Fibroblast of lung (primary cell): ENCODE measurements at regions not wholly inside any gene's neighbourhood (a gene's known extent, or its start where the extent isn't known, plus 50 kb on each side); places are given as distances from the start of the nearest gene placed in this dataset.

ENCODE experiments used
- DNase-seq, 2 donors: peaks; one replicate each; pipeline versions ENCODE4 v3.0.0 to v3.0.0-alpha.2; 2010; ENCODE audit warnings: low read depth in 2 of 2
- H2AFZ ChIP-seq: 2 replicates; pipeline ENCODE4 v1.5.1; 2012; ENCODE audit warnings: low read length, control low read depth, inconsistent platforms
- H3K27ac ChIP-seq: 2 replicates; pipeline ENCODE4 v1.5.1; 2011; ENCODE audit warnings: low read length, control low read depth; ENCODE audit not compliant: insufficient read depth
- H3K27me3 ChIP-seq: 2 replicates; pipeline ENCODE4 v1.5.1; 2011; ENCODE audit warnings: mild to moderate bottlenecking, low read length; ENCODE audit not compliant: control insufficient read depth, insufficient read depth
- H3K36me3 ChIP-seq: 2 replicates; pipeline ENCODE4 v1.5.1; 2011; ENCODE audit warnings: low read length; ENCODE audit not compliant: control insufficient read depth, insufficient read depth
- H3K4me1 ChIP-seq: 2 replicates; pipeline ENCODE4 v1.5.1; 2011; ENCODE audit warnings: low read length; ENCODE audit not compliant: control insufficient read depth, insufficient read depth; ENCODE audit errors: extremely low read depth
- H3K4me2 ChIP-seq: 2 replicates; pipeline ENCODE4 v1.5.1; 2011; ENCODE audit warnings: low read length, control low read depth; ENCODE audit not compliant: insufficient read depth; ENCODE audit errors: extremely low read depth
- H3K4me3 ChIP-seq, 4 experiments: fragments of 200-600 bp in 1 of 4; sonication (generic) in 1 of 4; replicated peaks in 1 of 4; 2 replicates each; pipeline ENCODE4 v1.5.1; 2011 to 2016; ENCODE audit warnings: low read length in 4 of 4, low read depth in 3 of 4, mild to moderate bottlenecking in 3 of 4, control low read depth in 2 of 4, inconsistent platforms in 1 of 4, mixed read lengths in 1 of 4; ENCODE audit not compliant: insufficient read depth in 1 of 4; ENCODE audit errors: control extremely low read depth in 1 of 4
- H3K79me2 ChIP-seq: 2 replicates; pipeline ENCODE4 v1.5.1; 2012; ENCODE audit warnings: mild to moderate bottlenecking, low read length, inconsistent platforms; ENCODE audit not compliant: control insufficient read depth, insufficient read depth
- H3K9ac ChIP-seq: 2 replicates; pipeline ENCODE4 v1.5.1; 2011; ENCODE audit warnings: mild to moderate bottlenecking, low read length, control low read depth; ENCODE audit not compliant: insufficient read depth
- H3K9me3 ChIP-seq: 2 replicates; pipeline ENCODE4 v1.5.1; 2012; ENCODE audit warnings: low read depth, low read length; ENCODE audit not compliant: control insufficient read depth, insufficient read depth
- H4K20me1 ChIP-seq: 2 replicates; pipeline ENCODE4 v1.5.1; 2011; ENCODE audit warnings: low read length; ENCODE audit not compliant: control insufficient read depth, insufficient read depth; ENCODE audit errors: extremely low read depth
- CTCF ChIP-seq, 2 donors: IDR thresholded peaks in 1 of 2; conservative IDR thresholded peaks in 1 of 2; 1 replicate in 1 of 2; 2 replicates in 1 of 2; pipeline ENCODE4 v1.5.1; 2011 to 2012; ENCODE audit warnings: low read length in 2 of 2, control low read depth in 1 of 2, inconsistent platforms in 1 of 2, low read depth in 1 of 2, mild to moderate bottlenecking in 1 of 2
- EZH2 ChIP-seq: IDR thresholded peaks from 2 replicates; pipeline ENCODE4 v1.5.1; 2012; ENCODE audit warnings: low read length, control low read depth, mild to moderate bottlenecking; ENCODE audit errors: missing control alignments

DNA sequence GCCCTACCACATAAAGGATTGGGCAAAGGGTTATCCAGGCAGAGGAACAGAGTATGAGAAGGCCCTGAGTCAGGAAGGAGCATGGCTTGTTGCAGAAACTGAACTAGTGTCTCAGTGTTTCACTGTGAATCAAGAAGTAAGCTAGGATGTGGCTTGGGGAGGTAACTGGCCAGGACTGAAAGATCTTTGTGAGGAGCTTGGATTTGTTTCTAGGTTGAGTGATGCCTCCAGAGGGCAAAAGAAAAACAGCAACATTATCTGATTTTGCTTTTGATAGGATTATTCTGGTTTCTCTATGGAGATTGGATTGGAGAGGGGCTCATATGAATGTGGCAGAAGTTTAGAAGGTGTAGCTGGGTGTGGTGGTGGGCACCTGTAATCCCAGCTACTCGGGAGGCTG is 137.9 kb upstream of the HDAC9 start:
- no peaks in the 10 kb centered on the region for H3K9me3 ChIP-seq
- no peak overlapping the region for H3K4me2 ChIP-seq
- H4K20me1 ChIP-seq, result no peaks in the 10 kb centered on the region
- H3K4me3 ChIP-seq, result no peak overlapping the region
- H3K79me2 ChIP-seq, result no peaks in the 10 kb centered on the region
- no peaks in the 10 kb centered on the region for H3K27me3 ChIP-seq
- DNase-seq, result peak in 1 of 2 donors; percentile 1
- H2AFZ ChIP-seq, result peak overlapping the region; percentile 4
- no peaks in the 10 kb centered on the region for H3K4me1 ChIP-seq
- no peak overlapping the region for H3K9ac ChIP-seq
- no peak for TF ChIP-seq EZH2
- TF ChIP-seq CTCF (conservative IDR thresholded peaks at IDR 0.05 in 1 of 2, IDR thresholded peaks at IDR 0.05 in 1 of 2; ENCODE audit: low read depth in 1 of 2, low read length in 2 of 2), result peak; percentile 8 to 31
- no peaks in the 10 kb centered on the region for H3K36me3 ChIP-seq
- no peak overlapping the region for H3K27ac ChIP-seq

GRCh38 chr7:18361756-18362155 is 133.8 kb upstream of the HDAC9 start:
- Histone ChIP-seq H3K36me3 (no peaks in the 10 kb centered on the region), H3K4me1 (no peaks in the 10 kb centered on the region), H3K27ac (no peak overlapping the region), H3K79me2 (no peaks in the 10 kb centered on the region), H3K27me3 (no peaks in the 10 kb centered on the region), H3K9me3 (no peaks in the 10 kb centered on the region), H3K4me3 (no peak overlapping the region), H2AFZ (no peak overlapping the region), H3K4me2 (no peak overlapping the region), H4K20me1 (no peaks in the 10 kb centered on the region), H3K9ac (no peak overlapping the region)
- peak; percentile 37 to 45 for DNase-seq
- TF ChIP-seq EZH2 (no peak), CTCF (conservative IDR thresholded peaks at IDR 0.05 in 1 of 2, IDR thresholded peaks at IDR 0.05 in 1 of 2; ENCODE audit: low read depth in 1 of 2, low read length in 2 of 2) (peak in 1 of 2 donors; percentile 4)

GRCh38 chr7:18363751-18364380 is 131.7 kb upstream of the HDAC9 start:
- no peak overlapping the region for H3K4me2 ChIP-seq
- H3K4me1 ChIP-seq, result no peaks in the 10 kb centered on the region
- no peak overlapping the region for H3K4me3 ChIP-seq
- no peaks in the 10 kb centered on the region for H3K79me2 ChIP-seq
- no peaks in the 10 kb centered on the region for H3K36me3 ChIP-seq
- TF ChIP-seq EZH2 (no peak), CTCF (conservative IDR thresholded peaks at IDR 0.05 in 1 of 2, IDR thresholded peaks at IDR 0.05 in 1 of 2; ENCODE audit: low read depth in 1 of 2, low read length in 2 of 2) (no peak)
- no peaks in the 10 kb centered on the region for H4K20me1 ChIP-seq
- no peak overlapping the region for H3K27ac ChIP-seq
- no peak for DNase-seq
- H3K9me3 ChIP-seq, result no peaks in the 10 kb centered on the region
- no peak overlapping the region for H3K9ac ChIP-seq
- H2AFZ ChIP-seq, result no peak overlapping the region
- no peaks in the 10 kb centered on the region for H3K27me3 ChIP-seq
